LNCAP (cell line): ENCODE measurements at regions not wholly inside any gene's neighbourhood (a gene's known extent, or its start where the extent isn't known, plus 50 kb on each side); places are given as distances from the start of the nearest gene placed in this dataset.

Experiments
- CTCF ChIP-seq: fragments of 450-650 bp; IDR thresholded peaks from 2 replicates; pipeline ENCODE4 v1.5.1; 2017; ENCODE audit warnings: mild to moderate bottlenecking

- no peak for TF ChIP-seq CTCF
Measured at GRCh38 chr10:25828475-25828874, 105.6 kb upstream of the MYO3A start.

- TF ChIP-seq CTCF, result no peak
Measured at GRCh38 chr10:25831080-25831479, 102.9 kb upstream of the MYO3A start.

- TF ChIP-seq CTCF, result no peak
Measured at GRCh38 chr10:25839683-25840082, 94.3 kb upstream of the MYO3A start.

GRCh38 chr10:25842146-25842545 lies 91.9 kb upstream of the MYO3A start:
- no peak for TF ChIP-seq CTCF

- no peak for TF ChIP-seq CTCF
Measured at GRCh38 chr10:25843551-25844170, 90.4 kb upstream of the MYO3A start.

- no peak for TF ChIP-seq CTCF
Measured at GRCh38 chr10:25849268-25849667, 84.8 kb upstream of the MYO3A start.

- TF ChIP-seq CTCF, result no peak
Measured at GRCh38 chr10:25849988-25850387, 84.0 kb upstream of the MYO3A start.

GRCh38 chr10:25851548-25851947 lies 82.5 kb upstream of the MYO3A start:
- no peak for TF ChIP-seq CTCF
